ENCODE measurements at regions not wholly inside any gene's neighbourhood (a gene's known extent, or its start where the extent isn't known, plus 50 kb on each side); places are given as distances from the start of the nearest gene placed in this dataset.

DNA sequence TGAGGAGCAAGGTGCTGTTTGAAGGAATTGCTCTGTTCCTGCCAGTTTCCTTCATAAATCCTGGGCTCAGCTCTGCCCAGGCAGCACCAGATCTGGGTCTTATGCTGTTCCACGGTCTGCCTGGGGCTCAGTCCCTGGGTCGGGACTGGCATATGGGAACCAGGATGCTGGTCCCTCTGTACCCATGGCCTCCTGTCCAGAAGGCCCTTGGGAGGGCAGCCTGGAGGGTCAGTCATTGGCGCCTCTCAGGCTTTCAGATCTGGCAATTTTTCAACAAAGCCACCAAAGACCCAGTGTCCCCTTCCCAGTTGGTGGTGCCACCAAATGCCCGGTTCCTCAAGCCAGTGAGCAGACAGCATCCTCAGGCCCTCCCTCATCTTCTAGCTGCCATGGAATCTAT is 232.7 kb upstream of the SULF2 start:
- FAIRE-seq: no peak
- DNase-seq (ENCODE audit: low spot score in 2 of 2): no peak

DNA sequence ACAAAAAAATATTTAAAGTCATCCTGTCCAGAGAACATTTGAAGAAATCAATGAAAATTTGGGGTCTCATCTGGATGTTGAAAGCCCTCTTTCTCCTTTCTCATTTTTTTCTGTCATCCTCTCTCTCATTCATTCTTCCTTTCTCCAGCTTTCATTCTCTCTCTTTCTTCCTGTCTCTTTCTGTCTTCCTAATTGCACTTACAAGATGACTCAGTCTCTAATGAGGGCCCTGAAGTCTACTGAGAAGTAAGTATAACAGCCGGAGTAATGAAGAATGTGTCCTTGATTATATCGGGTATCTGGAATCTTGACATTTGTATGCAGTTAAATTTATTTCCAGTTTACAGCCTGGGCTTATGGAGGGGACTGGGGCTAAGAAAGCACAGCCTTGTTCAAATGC is 232.2 kb upstream of the SULF2 start:
- no peak for FAIRE-seq
- DNase-seq (ENCODE audit: low spot score in 2 of 2): no peak

- FAIRE-seq: no peak
These were observed 230.9 kb upstream of the SULF2 start for GRCh38 chr20:48015943-48016723.

DNA sequence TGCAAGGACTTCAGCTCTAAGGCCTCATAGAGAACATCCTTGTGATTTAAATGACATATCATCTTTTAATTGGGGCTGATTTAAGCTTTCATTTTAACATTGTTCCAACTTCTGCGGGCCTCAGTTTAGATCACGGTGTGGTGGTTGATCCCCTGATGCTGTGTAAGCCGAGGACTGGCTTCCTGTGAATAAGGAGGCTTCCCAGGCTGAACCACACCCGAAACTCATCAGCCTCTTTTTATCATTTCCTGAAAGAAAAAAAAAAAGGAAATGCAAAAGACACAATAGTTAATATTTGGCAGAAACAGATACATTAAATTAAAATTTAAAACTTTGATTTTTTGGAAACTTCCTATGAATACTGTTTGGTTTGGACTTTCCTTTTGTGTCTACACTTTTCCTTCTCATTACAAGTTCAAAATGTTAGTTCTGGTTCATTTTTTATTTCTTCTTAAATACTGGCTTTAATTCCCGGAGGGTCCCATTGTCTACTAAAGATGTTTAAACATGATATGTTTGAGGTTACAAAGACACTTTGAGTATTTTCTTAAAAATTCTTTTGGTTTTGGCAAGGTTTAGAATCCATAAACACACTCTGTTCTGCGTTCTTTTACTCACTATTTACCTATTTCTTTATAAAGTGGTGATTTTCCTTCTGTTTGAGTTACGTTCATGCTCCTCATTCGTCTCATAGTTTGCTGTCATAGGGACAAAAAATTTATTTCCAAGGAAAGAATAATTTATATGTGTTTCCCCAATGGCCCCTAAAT is 230.0 kb upstream of the SULF2 start:
- no peak for DNase-seq (ENCODE audit: low spot score in 2 of 2)
- FAIRE-seq: no peak

More at GRCh38 chr20:48015943-48016723, 230.9 kb upstream of the SULF2 start:
- DNase-seq (ENCODE audit: low spot score in 2 of 2): no peak

DNA sequence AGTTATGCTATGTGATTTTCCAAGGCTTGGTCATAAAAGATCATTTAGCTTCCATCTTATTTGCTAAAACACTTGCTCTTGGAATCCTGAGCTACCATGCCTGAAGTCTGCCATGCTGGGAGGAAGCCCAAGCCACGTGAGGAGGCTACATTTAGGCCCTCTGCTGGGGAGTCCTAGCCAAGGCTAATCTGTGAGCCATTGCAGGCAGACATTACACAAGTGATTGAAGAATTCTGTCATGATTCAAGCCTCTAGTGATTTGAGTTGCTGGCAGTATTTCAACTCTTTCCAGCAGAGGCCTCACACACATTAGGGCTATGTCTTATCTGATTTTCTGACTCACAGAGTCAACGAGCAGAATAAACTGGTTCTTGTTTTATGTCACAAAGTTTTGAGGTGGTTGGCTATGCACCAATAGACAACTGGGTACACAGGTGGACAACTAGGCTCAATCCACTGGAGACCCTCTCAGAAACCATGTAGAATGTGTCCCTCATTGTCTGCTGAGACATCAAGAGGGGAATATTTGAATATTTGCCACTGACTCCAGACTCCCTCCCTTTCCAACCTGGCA is 227.2 kb upstream of the SULF2 start:
- no peak for DNase-seq (ENCODE audit: low spot score in 2 of 2)
- no peak for FAIRE-seq

GRCh38 chr20:48011025-48011424 is 225.7 kb upstream of the SULF2 start:
- DNase-seq (ENCODE audit: low spot score in 2 of 2): no peak
- no peak for FAIRE-seq

DNA sequence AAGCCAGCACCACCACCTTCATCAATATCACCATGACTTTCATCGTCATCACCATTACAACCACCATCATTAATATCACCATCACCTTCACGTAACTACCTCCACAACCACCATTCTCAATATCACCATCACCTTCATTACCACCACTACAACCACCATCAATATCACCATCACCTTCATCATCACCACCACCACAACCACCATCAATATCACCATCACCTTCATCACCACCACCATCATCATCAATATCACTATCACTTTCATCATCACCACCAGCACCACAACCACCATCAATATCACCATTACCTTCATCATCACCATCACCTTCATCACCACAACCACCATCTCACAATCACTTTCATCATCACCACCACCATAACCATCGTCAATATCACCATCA is 225.3 kb upstream of the SULF2 start:
- DNase-seq (ENCODE audit: low spot score in 2 of 2) (no peak), FAIRE-seq (no peak)

DNA sequence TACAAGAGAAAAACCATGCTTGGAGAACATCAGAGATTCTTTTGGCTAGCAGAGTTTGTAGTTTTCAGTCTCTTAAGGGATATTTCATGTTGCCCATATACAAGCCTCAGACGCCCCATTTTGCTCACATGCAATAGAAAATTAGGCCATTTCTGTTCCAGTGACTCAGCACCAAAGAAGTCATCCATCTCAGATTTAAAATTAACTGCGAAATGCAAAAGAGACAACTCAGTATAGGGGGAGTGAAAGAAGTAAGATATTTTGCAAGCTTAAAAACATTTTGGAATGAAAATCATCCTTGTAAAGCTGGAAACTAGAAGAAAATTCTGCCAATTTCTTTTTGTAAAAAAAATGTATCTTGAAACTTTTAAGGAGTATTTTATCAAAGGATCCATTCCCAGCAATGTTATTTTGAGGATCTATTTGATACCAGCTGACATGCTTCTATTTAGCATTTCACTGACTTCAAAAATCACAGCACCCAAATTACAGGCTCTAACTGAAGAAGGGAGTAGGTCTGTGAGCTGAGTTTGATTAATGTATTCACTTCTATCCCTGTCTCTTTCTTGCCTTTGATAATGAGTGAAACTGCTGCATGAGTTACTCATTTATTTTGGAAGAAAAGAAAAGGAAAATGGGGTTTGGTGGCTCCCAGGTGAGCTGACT is 223.7 kb upstream of the SULF2 start:
- FAIRE-seq (no peak), DNase-seq (ENCODE audit: low spot score in 2 of 2) (peak in 1 of 2 donors; percentile 24)

DNA sequence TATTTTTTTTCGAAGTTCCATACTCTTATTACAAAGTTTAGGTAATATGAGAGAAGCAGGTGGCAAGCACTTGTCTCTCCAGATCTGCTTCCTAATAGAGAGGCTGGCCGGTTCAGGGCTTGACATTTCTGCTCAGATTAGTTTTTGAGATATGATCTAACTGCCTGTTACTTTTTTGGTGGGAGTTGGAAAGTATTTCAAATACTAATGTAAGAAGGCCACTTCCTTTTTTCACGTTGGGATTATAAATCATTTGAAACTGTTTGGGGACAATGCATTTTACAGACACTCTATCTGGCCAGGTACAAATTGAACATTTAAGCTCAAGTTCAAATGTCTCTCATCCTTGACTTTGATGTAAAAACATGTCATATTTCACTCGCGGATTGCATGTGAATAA is 222.1 kb upstream of the SULF2 start:
- FAIRE-seq (no peak), DNase-seq (ENCODE audit: low spot score in 2 of 2) (no peak)

- DNase-seq (ENCODE audit: low spot score in 2 of 2) (no peak), FAIRE-seq (no peak)
These were observed 221.0 kb upstream of the SULF2 start for GRCh38 chr20:48006036-48006833.

DNA sequence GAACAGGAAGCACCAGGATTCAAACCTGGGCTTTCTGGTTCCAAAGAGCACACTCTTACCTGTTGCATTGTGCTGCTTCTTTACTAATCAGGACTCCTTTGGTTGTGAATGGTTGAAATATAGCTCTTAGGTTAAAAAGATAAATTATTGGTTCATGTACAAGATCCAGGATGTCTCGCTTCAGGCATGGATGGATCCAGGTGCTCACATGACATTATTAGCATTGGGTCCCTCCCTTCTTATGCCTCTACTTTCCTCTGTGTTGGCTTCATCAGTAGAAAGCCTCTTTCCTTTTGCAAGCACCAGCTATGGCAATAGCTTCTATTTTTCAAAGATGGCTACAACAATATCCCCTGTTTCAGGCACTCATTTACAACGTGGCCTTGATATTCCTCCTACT is 217.7 kb upstream of the SULF2 start:
- no peak for FAIRE-seq
- DNase-seq (ENCODE audit: low spot score in 2 of 2): no peak

DNA sequence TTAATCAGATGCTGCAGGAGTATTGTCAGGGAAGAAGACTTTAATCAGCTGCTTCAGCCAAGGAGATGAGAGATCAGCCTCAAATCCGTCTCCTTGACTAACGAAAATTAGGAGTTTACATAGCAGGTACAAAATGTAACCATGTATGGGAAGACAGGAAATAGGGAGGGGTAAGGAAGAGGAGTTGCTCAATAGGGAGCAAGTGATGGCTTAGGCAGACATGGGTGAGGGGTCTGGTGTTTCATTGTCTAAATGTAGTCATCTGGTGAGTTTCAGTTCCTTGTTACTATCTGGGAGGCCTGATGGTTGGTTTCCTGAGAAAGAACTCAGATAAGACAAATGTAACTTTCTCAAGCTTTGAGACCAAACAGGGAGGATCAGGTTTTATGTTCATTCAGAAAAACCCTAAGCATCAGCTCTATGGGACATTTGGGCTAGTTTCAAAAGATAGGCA is 217.3 kb upstream of the SULF2 start:
- no peak for FAIRE-seq
- DNase-seq (ENCODE audit: low spot score in 2 of 2): no peak

GRCh38 chr20:47999166-47999565 is 213.9 kb upstream of the SULF2 start:
- no peak for DNase-seq (ENCODE audit: low spot score in 2 of 2)
- no peak for FAIRE-seq

GRCh38 chr20:47998736-47999135 is 213.5 kb upstream of the SULF2 start:
- DNase-seq (ENCODE audit: low spot score in 2 of 2) (no peak), FAIRE-seq (no peak)

GRCh38 chr20:47995661-47996060 is 210.4 kb upstream of the SULF2 start:
- FAIRE-seq: no peak
- DNase-seq (ENCODE audit: low spot score in 2 of 2): no peak

DNA sequence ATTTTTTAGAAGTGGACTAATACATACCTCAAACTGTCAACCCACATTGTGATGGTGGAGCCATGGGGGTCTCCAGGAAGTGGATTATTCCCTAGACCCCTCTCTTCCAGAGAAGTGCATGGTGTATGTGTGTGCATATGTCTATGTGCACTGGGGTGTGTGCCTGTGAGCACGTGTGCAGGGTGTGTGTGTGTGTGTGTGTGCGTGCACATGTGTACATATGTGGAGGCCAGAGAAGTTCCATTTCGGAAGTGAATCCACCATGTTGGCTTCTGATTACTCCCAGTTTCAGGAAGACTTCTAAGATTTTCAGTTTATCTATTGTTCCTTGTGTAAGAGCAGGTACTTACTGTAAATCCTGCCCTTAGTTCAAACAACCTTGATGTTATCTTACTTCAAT is 208.5 kb upstream of the SULF2 start:
- FAIRE-seq: no peak
- no peak for DNase-seq (ENCODE audit: low spot score in 2 of 2)

DNA sequence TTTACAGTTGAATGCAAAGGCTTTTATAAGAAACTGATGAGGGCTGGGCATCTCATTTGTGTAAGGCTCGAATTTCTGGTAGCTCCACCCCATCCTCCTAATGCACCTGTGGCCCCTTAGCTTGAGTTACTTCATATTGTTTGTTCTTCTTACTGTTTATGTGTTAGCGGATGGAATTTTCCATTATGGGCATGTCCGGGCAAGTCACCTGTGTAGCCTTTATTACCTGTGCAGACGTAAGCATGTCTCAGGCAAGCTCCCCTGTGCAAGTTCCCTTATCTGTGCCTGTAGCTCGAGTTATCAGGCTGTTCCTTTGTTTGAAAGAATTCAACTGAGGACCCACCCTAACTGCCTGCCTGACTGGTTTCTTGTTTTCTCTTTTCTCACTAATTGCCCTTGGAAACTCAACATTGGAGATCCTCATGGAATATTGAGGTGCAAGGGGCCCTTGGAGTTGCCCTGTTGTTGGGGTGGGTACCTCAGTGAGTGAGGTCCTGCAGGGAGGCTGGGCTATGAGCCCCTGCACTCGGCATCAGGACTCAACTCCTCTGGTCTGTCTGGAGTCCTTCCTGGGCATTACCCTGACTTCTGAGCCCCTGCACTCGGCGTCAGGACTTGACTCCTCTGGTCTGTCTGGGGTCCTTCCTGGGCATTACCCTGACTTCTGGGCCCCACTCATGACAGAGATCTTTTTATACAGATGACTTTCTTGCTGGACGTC is 207.9 kb upstream of the SULF2 start:
- no peak for DNase-seq (ENCODE audit: low spot score in 2 of 2)
- FAIRE-seq: no peak

GRCh38 chr20:47991875-47992488 is 206.7 kb upstream of the SULF2 start:
- FAIRE-seq (no peak), DNase-seq (ENCODE audit: low spot score in 2 of 2) (no peak)

- FAIRE-seq (no peak), DNase-seq (ENCODE audit: low spot score in 2 of 2) (no peak)
These were observed 205.3 kb upstream of the SULF2 start for GRCh38 chr20:47990507-47991150.

All from frontal cortex (tissue), 3 donors.